NCI-H1417 (cell line): ENCODE measurements at regions not wholly inside any gene's neighbourhood (a gene's known extent, or its start where the extent isn't known, plus 50 kb on each side); places are given as distances from the start of the nearest gene placed in this dataset.
"Not testable (repeated sequence)": the region's sequence is repeated elsewhere in the genome, so short reads cannot be mapped to it uniquely, and the experiment has no call there.

ENCODE experiments used
- DNase-seq, 3 experiments: peaks; one replicate each; lab custom pipeline; 2025; lab: John Stamatoyannopoulos, UW

DNA sequence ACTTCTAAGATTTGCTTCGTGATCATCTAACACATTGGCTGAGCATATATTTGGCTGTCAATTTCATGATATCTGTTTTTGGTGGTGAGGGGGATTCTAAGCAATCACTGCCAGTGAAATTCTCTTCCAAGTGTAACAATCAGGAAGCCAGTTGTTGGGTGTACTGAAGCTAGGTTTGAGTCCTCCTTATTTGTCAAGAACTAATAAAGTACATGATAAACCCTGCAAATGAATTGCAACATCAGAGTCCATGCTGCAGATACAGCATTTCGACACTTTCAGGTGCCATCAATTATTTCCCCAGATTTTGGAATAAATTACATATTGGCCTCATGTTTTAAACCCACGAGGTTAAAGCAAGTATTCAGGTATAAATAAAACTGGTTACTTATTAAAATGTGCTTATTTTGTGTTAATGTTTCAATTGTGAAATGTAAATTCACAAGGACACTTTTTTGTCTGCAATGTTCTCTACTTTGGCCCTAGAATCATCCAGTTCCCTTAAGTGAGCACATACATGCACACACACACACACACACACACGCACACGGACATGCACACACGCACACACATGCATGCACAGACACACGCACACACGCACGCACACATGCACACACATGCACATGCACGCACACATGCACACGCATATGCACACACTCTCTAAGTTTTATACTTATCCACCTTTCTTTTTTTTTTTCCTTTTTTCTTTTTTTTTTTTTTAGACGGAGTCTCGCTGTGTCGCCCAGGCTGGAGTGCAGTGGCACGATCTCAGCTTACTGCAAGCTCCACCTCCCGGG lies 510.2 kb upstream of the KLF6 start:
- no peak for DNase-seq

GRCh38 chr10:4294271-4294670 lies 509.3 kb upstream of the KLF6 start:
- DNase-seq = no peak

- DNase-seq = no peak
Measured at GRCh38 chr10:4291990-4292389, 507.0 kb upstream of the KLF6 start.

DNA sequence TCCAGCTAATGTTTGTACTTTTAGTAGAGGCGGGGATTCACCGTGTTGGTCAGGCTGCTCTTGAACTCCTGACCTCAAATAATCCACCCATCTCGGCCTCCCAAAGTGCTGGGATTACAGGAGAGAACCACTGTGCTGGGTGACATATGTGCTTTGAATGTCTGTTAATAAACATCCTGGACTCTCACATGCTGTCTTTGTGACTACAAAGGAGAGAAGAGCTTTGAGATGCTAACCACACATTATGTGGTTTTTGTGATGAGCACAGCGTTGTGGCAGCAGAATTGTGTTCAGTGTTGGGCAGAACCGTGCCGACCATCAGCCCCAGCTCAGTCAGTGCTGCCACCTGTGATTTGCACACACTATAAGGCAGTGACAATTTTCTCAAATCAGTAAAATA lies 500.1 kb upstream of the KLF6 start:
- no peak for DNase-seq

GRCh38 chr10:4283846-4284610 lies 499.0 kb upstream of the KLF6 start:
- DNase-seq = no peak

- DNase-seq = no peak
Measured at GRCh38 chr10:4282496-4282895, 497.5 kb upstream of the KLF6 start.

- no peak for DNase-seq
Measured at GRCh38 chr10:4281190-4281825, 496.3 kb upstream of the KLF6 start.

DNA sequence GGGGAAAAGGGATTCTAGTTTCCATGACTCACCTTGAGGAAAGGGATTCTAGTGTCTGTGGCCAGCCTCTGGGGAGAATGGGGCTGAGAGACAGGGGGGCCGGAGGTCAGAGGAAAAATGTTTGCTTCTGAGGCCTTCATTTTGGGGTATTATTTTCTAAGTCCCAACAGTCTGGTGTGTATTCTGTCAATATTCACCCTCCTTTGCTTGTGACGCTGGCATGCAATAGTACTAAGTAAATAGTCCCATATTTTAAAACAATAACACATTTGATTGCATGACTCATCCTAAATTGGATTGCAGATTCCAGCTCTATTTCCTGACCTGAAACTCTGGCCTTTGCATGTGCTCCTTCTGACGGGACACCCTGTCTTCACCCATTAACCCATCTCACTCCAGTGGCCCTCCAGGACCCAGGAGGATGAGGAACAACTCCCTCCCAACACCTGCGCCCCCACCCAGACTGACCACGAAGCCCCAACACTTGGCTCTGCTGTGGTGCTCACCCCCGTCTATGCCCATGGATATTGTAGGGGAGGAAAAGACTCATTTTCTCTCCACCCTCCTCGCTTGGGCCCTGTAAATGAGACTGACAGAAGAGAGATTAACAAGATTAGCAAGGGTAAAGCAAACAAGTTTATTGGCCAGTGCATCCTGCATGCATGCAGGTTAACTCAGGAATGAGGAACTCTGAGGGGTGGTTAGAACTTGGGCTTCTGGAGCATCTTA lies 495.6 kb upstream of the KLF6 start:
- DNase-seq = no peak

GRCh38 chr10:4279655-4280054 lies 494.6 kb upstream of the KLF6 start:
- no peak for DNase-seq

DNA sequence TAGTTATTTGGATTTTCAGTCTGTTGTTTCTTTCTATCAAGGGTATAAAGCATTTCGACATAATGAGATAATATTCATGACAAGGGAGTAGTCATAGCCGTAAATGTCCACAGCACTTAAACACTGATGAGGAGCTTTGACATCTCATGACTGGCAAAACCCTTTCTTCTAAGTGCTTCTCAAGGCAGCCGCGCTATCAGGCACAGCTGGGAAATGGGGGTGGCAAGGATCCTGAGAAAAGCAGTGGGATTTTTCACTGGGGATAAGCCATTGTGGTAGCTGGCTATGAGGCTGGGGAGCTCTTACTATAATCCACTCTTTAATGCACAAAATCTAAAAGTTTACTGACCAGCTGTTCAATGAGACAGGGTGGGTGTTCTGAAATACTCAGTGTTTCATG lies 493.2 kb upstream of the KLF6 start:
- DNase-seq = no peak

- no peak for DNase-seq
Measured at GRCh38 chr10:4276151-4276550, 491.1 kb upstream of the KLF6 start.

DNA sequence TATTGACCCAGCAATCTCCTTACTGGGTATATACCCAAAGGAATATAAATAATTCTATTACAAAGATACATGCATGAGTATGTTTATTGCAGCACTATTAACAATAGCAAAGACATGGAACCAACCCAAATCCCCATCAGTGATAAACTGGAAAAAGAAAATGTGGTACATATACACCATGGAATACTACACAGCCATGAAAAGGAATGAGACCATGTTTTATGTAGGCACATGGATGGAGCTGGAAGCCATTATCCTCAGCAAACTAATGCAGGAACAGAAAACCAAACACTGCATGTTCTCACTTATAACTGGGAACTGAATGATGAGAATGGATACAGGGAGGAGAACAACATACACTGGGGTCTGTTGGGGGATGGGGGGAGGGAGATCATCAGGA lies 489.7 kb upstream of the KLF6 start:
- DNase-seq = not testable (repeated sequence)

- no peak for DNase-seq
Measured at GRCh38 chr10:4271193-4271592, 486.2 kb upstream of the KLF6 start.

DNA sequence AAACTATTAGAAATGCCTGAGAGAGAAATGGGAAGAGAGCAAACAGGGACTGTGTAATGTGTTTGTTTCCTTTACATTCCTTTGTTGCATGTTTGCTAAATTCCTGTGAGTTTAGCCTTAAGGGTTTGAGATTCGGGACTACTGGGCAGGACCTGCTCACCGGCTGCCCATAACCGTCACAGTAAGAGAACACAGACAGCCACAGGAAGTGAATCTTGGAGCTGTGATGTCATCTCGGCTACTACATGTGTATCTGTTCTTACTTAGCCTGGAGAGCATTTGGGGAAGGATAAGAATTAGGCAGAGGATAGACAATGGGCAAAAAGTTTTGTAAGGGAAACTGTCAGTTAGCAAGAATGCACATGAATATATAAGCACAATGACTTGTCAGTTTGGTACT lies 485.1 kb upstream of the KLF6 start:
- no peak for DNase-seq

- DNase-seq = not testable (repeated sequence)
Measured at GRCh38 chr10:4268490-4268889, 483.5 kb upstream of the KLF6 start.

GRCh38 chr10:4267086-4267773 lies 482.2 kb upstream of the KLF6 start:
- DNase-seq = peak in 1 of 3 experiments; percentile 2

GRCh38 chr10:4266416-4267085 lies 481.5 kb upstream of the KLF6 start:
- DNase-seq = no peak

- DNase-seq = no peak
Measured at GRCh38 chr10:4265964-4266363, 481.0 kb upstream of the KLF6 start.

GRCh38 chr10:4264209-4264865 lies 479.3 kb upstream of the KLF6 start:
- no peak for DNase-seq

DNA sequence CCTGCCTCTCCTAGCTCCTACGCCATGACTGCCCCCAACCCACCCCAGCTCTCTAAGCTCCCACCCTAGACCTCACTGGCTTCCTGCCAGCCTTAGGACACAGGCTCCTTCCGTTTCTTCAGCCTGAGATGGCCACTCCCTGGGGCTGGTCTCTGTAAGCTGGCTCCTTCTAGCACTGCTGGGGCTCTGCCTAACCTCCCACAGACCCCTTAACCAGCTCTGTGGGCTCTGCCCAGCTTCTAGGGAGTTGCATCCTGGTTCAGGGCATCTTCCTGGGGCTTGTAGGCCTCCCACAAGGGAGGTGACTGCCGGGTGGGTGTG lies 478.6 kb upstream of the KLF6 start:
- DNase-seq = no peak
